ENCODE measurements at regions not wholly inside any gene's neighbourhood (a gene's known extent, or its start where the extent isn't known, plus 50 kb on each side); places are given as distances from the start of the nearest gene placed in this dataset.

DNA sequence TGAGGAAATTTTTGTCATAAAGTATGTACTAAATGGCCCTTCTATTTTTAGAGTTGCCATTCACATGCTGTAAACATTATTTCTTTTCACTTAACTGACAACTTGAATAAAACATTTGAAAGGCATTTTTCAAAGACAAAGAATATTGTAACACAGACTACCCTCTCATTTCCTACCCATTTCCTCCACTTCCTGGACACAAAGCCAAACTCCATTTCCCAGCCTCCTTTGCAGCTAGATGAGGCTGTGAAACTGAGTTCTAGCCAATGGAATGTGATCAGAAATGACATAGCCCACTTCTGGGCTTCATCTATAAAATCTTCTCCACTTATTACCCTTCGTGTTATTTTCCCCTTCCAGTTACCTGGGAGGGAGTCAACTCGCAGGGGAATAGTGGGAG is 288.9 kb upstream of the DPH6 start:
- TF ChIP-seq POLR2AphosphoS5 (IDR thresholded peaks at IDR 0.05) = no peak
- no peak for TF ChIP-seq POLR2A (IDR thresholded peaks at IDR 0.05)

Measured in gastroesophageal sphincter (tissue), 2 donors.